Testis (tissue), 2 donors: ENCODE measurements at regions not wholly inside any gene's neighbourhood (a gene's known extent, or its start where the extent isn't known, plus 50 kb on each side); places are given as distances from the start of the nearest gene placed in this dataset.

Source experiments
- POLR2A ChIP-seq: fragments of 450-650 bp; IDR thresholded peaks from one replicate; pipeline ENCODE4 v1.6.1; 2017; ENCODE audit warnings: antibody characterized with exemption, mild to moderate bottlenecking, moderate library complexity
- TF ChIP-seq, protein P1 (sequence below), 3 experiments: fragments of 450-650 bp in 2 of 3; fragments of 200-600 bp in 1 of 3; sonication (generic) in 1 of 3; IDR thresholded peaks; one replicate each; pipeline ENCODE4 v1.5.1; 2016 to 2019; ENCODE audit warnings: antibody characterized with exemption in 3 of 3, mild to moderate bottlenecking in 2 of 3, moderate library complexity in 1 of 3

DNA sequence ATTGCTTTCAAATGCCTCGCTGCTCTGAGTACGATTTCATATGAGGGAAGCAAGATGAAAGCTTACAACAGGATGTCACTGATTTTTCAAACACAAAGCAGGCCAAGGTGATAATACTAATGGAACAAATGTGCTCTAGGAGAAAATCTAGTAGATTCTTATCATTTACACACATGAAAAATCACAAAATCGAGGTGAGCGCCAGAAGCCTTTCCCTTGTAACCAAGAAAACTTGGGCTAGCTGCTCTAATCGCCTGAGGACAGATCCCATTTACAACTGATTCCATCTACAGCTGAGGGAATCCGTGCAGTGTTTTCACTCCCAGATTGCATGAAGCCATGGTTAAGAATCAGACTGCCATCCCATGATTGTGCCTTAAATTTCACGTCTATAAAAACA is 117.5 kb downstream of the TM2D1 start:
- TF ChIP-seq, protein P1, sequence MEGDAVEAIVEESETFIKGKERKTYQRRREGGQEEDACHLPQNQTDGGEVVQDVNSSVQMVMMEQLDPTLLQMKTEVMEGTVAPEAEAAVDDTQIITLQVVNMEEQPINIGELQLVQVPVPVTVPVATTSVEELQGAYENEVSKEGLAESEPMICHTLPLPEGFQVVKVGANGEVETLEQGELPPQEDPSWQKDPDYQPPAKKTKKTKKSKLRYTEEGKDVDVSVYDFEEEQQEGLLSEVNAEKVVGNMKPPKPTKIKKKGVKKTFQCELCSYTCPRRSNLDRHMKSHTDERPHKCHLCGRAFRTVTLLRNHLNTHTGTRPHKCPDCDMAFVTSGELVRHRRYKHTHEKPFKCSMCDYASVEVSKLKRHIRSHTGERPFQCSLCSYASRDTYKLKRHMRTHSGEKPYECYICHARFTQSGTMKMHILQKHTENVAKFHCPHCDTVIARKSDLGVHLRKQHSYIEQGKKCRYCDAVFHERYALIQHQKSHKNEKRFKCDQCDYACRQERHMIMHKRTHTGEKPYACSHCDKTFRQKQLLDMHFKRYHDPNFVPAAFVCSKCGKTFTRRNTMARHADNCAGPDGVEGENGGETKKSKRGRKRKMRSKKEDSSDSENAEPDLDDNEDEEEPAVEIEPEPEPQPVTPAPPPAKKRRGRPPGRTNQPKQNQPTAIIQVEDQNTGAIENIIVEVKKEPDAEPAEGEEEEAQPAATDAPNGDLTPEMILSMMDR (IDR thresholded peaks at IDR 0.05), result no peak
- TF ChIP-seq POLR2A, result no peak
